ENCODE measurements at regions not wholly inside any gene's neighbourhood (a gene's known extent, or its start where the extent isn't known, plus 50 kb on each side); places are given as distances from the start of the nearest gene placed in this dataset.
"Not testable (repeated sequence)": the region's sequence is repeated elsewhere in the genome, so short reads cannot be mapped to it uniquely, and the experiment has no call there.

- no peaks in the 10 kb centered on the region for H3K27me3 ChIP-seq (replicated peaks in 2 of 5; ENCODE audit: control insufficient read depth in 4 of 5, insufficient read depth in 5 of 5, low read length in 4 of 5)
- ChIA-PET POLR2A (no interaction called here), CTCF (no interaction called here)
- H3K4me3 ChIP-seq (ENCODE audit: control insufficient read depth in 1 of 7, extremely low read depth in 1 of 7, insufficient read depth in 4 of 7, low read depth in 2 of 7, low read length in 6 of 7) = no peak overlapping the region
- no peaks in the 10 kb centered on the region for H3K9me3 ChIP-seq (ENCODE audit: control extremely low read depth in 1 of 5, control insufficient read depth in 4 of 5, insufficient read depth in 2 of 5, low read depth in 1 of 5, low read length in 4 of 5)
- no peak for DNase-seq
- 100% methylated on average over 1 of the region's 1 CpG for WGBS (ENCODE audit: insufficient coverage)
- no peak overlapping the region for H3K27ac ChIP-seq (ENCODE audit: insufficient read depth in 1 of 2, low read depth in 1 of 2, low read length in 2 of 2, poor library complexity in 1 of 2, severe bottlenecking in 2 of 2)
- peaks cover 0 to 17% (median 8%) of the 10 kb centered on the region in 4 experiments for H3K36me3 ChIP-seq (ENCODE audit: control insufficient read depth in 4 of 4, insufficient read depth in 4 of 4, low read length in 3 of 4)
- H3K4me1 ChIP-seq (ENCODE audit: control extremely low read depth in 1 of 4, control insufficient read depth in 4 of 4, insufficient read depth in 4 of 4, low read length in 3 of 4) = peaks cover 0 to 9% (median 2%) of the 10 kb centered on the region in 4 experiments
Observed at GRCh38 chr17:45575126-45575885, 84.8 kb upstream of the PLEKHM1 start.

- CTCF ChIA-PET; POLR2A ChIA-PET; H3K27ac ChIP-seq (ENCODE audit: insufficient read depth in 1 of 2, low read depth in 1 of 2, low read length in 2 of 2, poor library complexity in 1 of 2, severe bottlenecking in 2 of 2); H3K27me3 ChIP-seq (replicated peaks in 2 of 5; ENCODE audit: control insufficient read depth in 4 of 5, insufficient read depth in 5 of 5, low read length in 4 of 5); DNase-seq; H3K9me3 ChIP-seq (ENCODE audit: control extremely low read depth in 1 of 5, control insufficient read depth in 4 of 5, insufficient read depth in 2 of 5, low read depth in 1 of 5, low read length in 4 of 5); H3K4me3 ChIP-seq (ENCODE audit: control insufficient read depth in 1 of 7, extremely low read depth in 1 of 7, insufficient read depth in 4 of 7, low read depth in 2 of 7, low read length in 6 of 7): not testable (repeated sequence)
- peaks cover 0 to 22% (median 11%) of the 10 kb centered on the region in 4 experiments for H3K36me3 ChIP-seq (ENCODE audit: control insufficient read depth in 4 of 4, insufficient read depth in 4 of 4, low read length in 3 of 4)
- peaks cover 0 to 13% (median 2%) of the 10 kb centered on the region in 4 experiments for H3K4me1 ChIP-seq (ENCODE audit: control extremely low read depth in 1 of 4, control insufficient read depth in 4 of 4, insufficient read depth in 4 of 4, low read length in 3 of 4)
- 72% methylated on average over 10 of the region's 10 CpGs for WGBS (ENCODE audit: insufficient coverage)
Observed at GRCh38 chr17:45576527-45577307, 86.2 kb upstream of the PLEKHM1 start.

- Histone ChIP-seq H3K9me3 (ENCODE audit: control extremely low read depth in 1 of 5, control insufficient read depth in 4 of 5, insufficient read depth in 2 of 5, low read depth in 1 of 5, low read length in 4 of 5) (no peaks in the 10 kb centered on the region), H3K4me1 (ENCODE audit: control extremely low read depth in 1 of 4, control insufficient read depth in 4 of 4, insufficient read depth in 4 of 4, low read length in 3 of 4) (peaks cover under 1 to 21% (median 6%) of the 10 kb centered on the region in 4 experiments), H3K4me3 (ENCODE audit: control insufficient read depth in 1 of 7, extremely low read depth in 1 of 7, insufficient read depth in 4 of 7, low read depth in 2 of 7, low read length in 6 of 7) (no peak overlapping the region), H3K27ac (ENCODE audit: insufficient read depth in 1 of 2, low read depth in 1 of 2, low read length in 2 of 2, poor library complexity in 1 of 2, severe bottlenecking in 2 of 2) (no peak overlapping the region), H3K27me3 (replicated peaks in 2 of 5; ENCODE audit: control insufficient read depth in 4 of 5, insufficient read depth in 5 of 5, low read length in 4 of 5) (no peaks in the 10 kb centered on the region), H3K36me3 (ENCODE audit: control insufficient read depth in 4 of 4, insufficient read depth in 4 of 4, low read length in 3 of 4) (peaks cover 0 to 31% (median 19%) of the 10 kb centered on the region in 4 experiments)
- no peak for DNase-seq
- POLR2A ChIA-PET = no interaction called here
- WGBS (ENCODE audit: insufficient coverage) = 93% methylated on average over 3 of the region's 6 CpGs
- CTCF ChIA-PET = no interaction called here
Observed at GRCh38 chr17:45577571-45578279, 87.2 kb upstream of the PLEKHM1 start.

- Histone ChIP-seq H3K4me1 (ENCODE audit: control extremely low read depth in 1 of 4, control insufficient read depth in 4 of 4, insufficient read depth in 4 of 4, low read length in 3 of 4) (peaks cover 7 to 29% (median 16%) of the 10 kb centered on the region in 4 experiments), H3K4me3 (ENCODE audit: control insufficient read depth in 1 of 7, extremely low read depth in 1 of 7, insufficient read depth in 4 of 7, low read depth in 2 of 7, low read length in 6 of 7) (no peak overlapping the region), H3K27me3 (replicated peaks in 2 of 5; ENCODE audit: control insufficient read depth in 4 of 5, insufficient read depth in 5 of 5, low read length in 4 of 5) (no peaks in the 10 kb centered on the region), H3K27ac (ENCODE audit: insufficient read depth in 1 of 2, low read depth in 1 of 2, low read length in 2 of 2, poor library complexity in 1 of 2, severe bottlenecking in 2 of 2) (peak overlapping the region in 1 of 2 experiments; percentile 0), H3K9me3 (ENCODE audit: control extremely low read depth in 1 of 5, control insufficient read depth in 4 of 5, insufficient read depth in 2 of 5, low read depth in 1 of 5, low read length in 4 of 5) (no peaks in the 10 kb centered on the region), H3K36me3 (ENCODE audit: control insufficient read depth in 4 of 4, insufficient read depth in 4 of 4, low read length in 3 of 4) (peaks cover 0 to 31% (median 17%) of the 10 kb centered on the region in 4 experiments)
- no peak for DNase-seq
- 98% methylated on average over 8 of the region's 10 CpGs for WGBS (ENCODE audit: insufficient coverage)
- ChIA-PET POLR2A (no interaction called here), CTCF (interaction anchor here (0.6 kb wide), 1 partner anchor 46 kb away, joined by 3 read pairs; no protein-coding TSS in a partner anchor)
Observed at GRCh38 chr17:45578516-45579455, 88.3 kb upstream of the PLEKHM1 start.

- DNase-seq = peak in 1 of 3 donors; percentile 24
- POLR2A ChIA-PET = no interaction called here
- Histone ChIP-seq H3K4me1 (ENCODE audit: control extremely low read depth in 1 of 4, control insufficient read depth in 4 of 4, insufficient read depth in 4 of 4, low read length in 3 of 4) (peaks cover 10 to 36% (median 23%) of the 10 kb centered on the region in 4 experiments), H3K36me3 (ENCODE audit: control insufficient read depth in 4 of 4, insufficient read depth in 4 of 4, low read length in 3 of 4) (peaks cover 0 to 30% (median 17%) of the 10 kb centered on the region in 4 experiments), H3K27me3 (replicated peaks in 2 of 5; ENCODE audit: control insufficient read depth in 4 of 5, insufficient read depth in 5 of 5, low read length in 4 of 5) (no peaks in the 10 kb centered on the region), H3K4me3 (ENCODE audit: control insufficient read depth in 1 of 7, extremely low read depth in 1 of 7, insufficient read depth in 4 of 7, low read depth in 2 of 7, low read length in 6 of 7) (no peak overlapping the region), H3K27ac (ENCODE audit: insufficient read depth in 1 of 2, low read depth in 1 of 2, low read length in 2 of 2, poor library complexity in 1 of 2, severe bottlenecking in 2 of 2) (no peak overlapping the region), H3K9me3 (ENCODE audit: control extremely low read depth in 1 of 5, control insufficient read depth in 4 of 5, insufficient read depth in 2 of 5, low read depth in 1 of 5, low read length in 4 of 5) (no peaks in the 10 kb centered on the region)
- WGBS (ENCODE audit: insufficient coverage) = 91% methylated on average over 7 of the region's 7 CpGs
- CTCF ChIA-PET = no interaction called here
Observed at GRCh38 chr17:45579529-45580495, 89.3 kb upstream of the PLEKHM1 start.

- no peak for DNase-seq
- 89% methylated on average over 6 of the region's 7 CpGs for WGBS (ENCODE audit: insufficient coverage)
- no peaks in the 10 kb centered on the region for H3K9me3 ChIP-seq (ENCODE audit: control extremely low read depth in 1 of 5, control insufficient read depth in 4 of 5, insufficient read depth in 2 of 5, low read depth in 1 of 5, low read length in 4 of 5)
- peaks cover 10 to 39% (median 23%) of the 10 kb centered on the region in 4 experiments for H3K4me1 ChIP-seq (ENCODE audit: control extremely low read depth in 1 of 4, control insufficient read depth in 4 of 4, insufficient read depth in 4 of 4, low read length in 3 of 4)
- H3K27ac ChIP-seq (ENCODE audit: insufficient read depth in 1 of 2, low read depth in 1 of 2, low read length in 2 of 2, poor library complexity in 1 of 2, severe bottlenecking in 2 of 2) = no peak overlapping the region
- no peak overlapping the region for H3K4me3 ChIP-seq (ENCODE audit: control insufficient read depth in 1 of 7, extremely low read depth in 1 of 7, insufficient read depth in 4 of 7, low read depth in 2 of 7, low read length in 6 of 7)
- ChIA-PET CTCF (no interaction called here), POLR2A (no interaction called here)
- peaks cover 0 to 22% (median 17%) of the 10 kb centered on the region in 4 experiments for H3K36me3 ChIP-seq (ENCODE audit: control insufficient read depth in 4 of 4, insufficient read depth in 4 of 4, low read length in 3 of 4)
- no peaks in the 10 kb centered on the region for H3K27me3 ChIP-seq (replicated peaks in 2 of 5; ENCODE audit: control insufficient read depth in 4 of 5, insufficient read depth in 5 of 5, low read length in 4 of 5)
Observed at GRCh38 chr17:45580924-45581323, 90.4 kb upstream of the PLEKHM1 start.

All from common myeloid progenitor, CD34-positive (primary cell).